ENCODE measurements at regions not wholly inside any gene's neighbourhood (a gene's known extent, or its start where the extent isn't known, plus 50 kb on each side); places are given as distances from the start of the nearest gene placed in this dataset.

DNA sequence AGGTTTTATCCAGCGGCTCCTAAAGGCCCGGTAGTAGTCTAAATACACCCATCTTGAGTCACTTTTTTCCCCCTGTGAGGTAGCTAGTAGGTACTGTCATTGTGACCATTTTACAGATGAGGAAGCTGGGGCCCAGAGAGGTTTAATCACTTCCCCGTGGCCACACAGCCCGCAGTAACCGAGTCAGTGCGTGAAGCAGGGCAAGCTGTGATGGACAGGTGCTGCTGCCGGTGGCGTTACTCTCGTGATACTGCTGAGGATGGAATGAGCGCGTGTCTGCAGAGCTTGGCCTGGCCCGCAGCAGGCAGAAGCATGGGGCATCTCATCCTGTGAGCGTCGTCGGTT, 226.3 kb upstream of the CIBAR2 start:
- H3K27ac ChIP-seq (ENCODE audit: low read length) = no peak overlapping the region
- no peaks in the 10 kb centered on the region for H3K9me3 ChIP-seq (ENCODE audit: control insufficient read depth, low read depth, low read length)
- no peaks in the 10 kb centered on the region for H3K36me3 ChIP-seq (ENCODE audit: control insufficient read depth, insufficient read depth, low read length)
- WGBS (ENCODE audit: insufficient coverage, low lambda C conversion rate) = no CpG with 5 or more reads among the region's 15 CpGs
- H3K4me1 ChIP-seq (ENCODE audit: control insufficient read depth, insufficient read depth, low read length) = peaks cover 34% of the 10 kb centered on the region
- no peaks in the 10 kb centered on the region for H3K27me3 ChIP-seq (ENCODE audit: control insufficient read depth, insufficient read depth, low read length)
- H3K4me3 ChIP-seq (ENCODE audit: low read length) = no peak overlapping the region
- no peak for DNase-seq

DNA sequence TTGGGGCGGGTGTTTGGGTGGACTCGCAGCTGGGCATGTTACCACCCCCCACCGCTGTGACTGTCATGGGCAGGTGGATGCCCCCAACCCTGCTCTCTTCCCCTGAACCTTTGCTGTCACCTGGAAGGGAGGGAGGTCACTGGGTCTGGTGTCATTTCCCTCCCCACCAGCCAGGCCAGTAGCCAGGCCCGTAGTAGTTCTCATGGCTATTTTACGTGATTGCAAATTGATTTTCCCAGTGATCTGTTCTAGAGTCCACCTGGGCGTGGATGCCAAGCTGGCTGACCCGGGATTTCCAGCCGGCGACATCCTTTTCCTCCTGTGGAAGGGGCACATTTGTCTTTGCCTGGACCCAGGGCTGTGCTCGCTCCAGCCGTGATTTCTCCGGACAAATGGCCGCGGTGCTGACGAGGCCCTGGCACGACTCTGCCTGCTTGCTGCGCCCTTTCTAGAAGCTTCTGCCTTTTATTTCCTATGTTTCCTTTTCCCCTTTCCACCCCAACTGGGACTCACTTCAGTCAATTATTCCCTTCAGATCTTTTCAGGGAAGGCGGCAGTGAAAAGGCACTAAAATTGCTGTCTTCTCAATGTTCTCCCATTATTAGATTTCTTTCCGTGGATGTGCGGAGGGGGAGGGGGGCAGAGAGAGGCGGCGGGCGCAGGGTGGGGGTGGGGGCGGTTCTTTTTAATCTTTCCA, 226.9 kb upstream of the CIBAR2 start:
- Histone ChIP-seq H3K9me3 (ENCODE audit: control insufficient read depth, low read depth, low read length) (no peaks in the 10 kb centered on the region), H3K36me3 (ENCODE audit: control insufficient read depth, insufficient read depth, low read length) (no peaks in the 10 kb centered on the region), H3K27me3 (ENCODE audit: control insufficient read depth, insufficient read depth, low read length) (no peaks in the 10 kb centered on the region), H3K4me3 (ENCODE audit: low read length) (no peak overlapping the region), H3K4me1 (ENCODE audit: control insufficient read depth, insufficient read depth, low read length) (peaks cover 28% of the 10 kb centered on the region), H3K27ac (ENCODE audit: low read length) (no peak overlapping the region)
- WGBS (ENCODE audit: insufficient coverage, low lambda C conversion rate) = no CpG with 5 or more reads among the region's 24 CpGs
- no peak for DNase-seq

GRCh38 chr16:85341972-85342695, 229.9 kb upstream of the CIBAR2 start:
- Histone ChIP-seq H3K4me1 (ENCODE audit: control insufficient read depth, insufficient read depth, low read length) (no peaks in the 10 kb centered on the region), H3K9me3 (ENCODE audit: control insufficient read depth, low read depth, low read length) (peaks cover 4% of the 10 kb centered on the region), H3K27ac (ENCODE audit: low read length) (no peak overlapping the region), H3K4me3 (ENCODE audit: low read length) (no peak overlapping the region), H3K36me3 (ENCODE audit: control insufficient read depth, insufficient read depth, low read length) (no peaks in the 10 kb centered on the region), H3K27me3 (ENCODE audit: control insufficient read depth, insufficient read depth, low read length) (no peaks in the 10 kb centered on the region)
- WGBS (ENCODE audit: insufficient coverage, low lambda C conversion rate) = 100% methylated on average over 2 of the region's 19 CpGs
- DNase-seq = no peak

DNA sequence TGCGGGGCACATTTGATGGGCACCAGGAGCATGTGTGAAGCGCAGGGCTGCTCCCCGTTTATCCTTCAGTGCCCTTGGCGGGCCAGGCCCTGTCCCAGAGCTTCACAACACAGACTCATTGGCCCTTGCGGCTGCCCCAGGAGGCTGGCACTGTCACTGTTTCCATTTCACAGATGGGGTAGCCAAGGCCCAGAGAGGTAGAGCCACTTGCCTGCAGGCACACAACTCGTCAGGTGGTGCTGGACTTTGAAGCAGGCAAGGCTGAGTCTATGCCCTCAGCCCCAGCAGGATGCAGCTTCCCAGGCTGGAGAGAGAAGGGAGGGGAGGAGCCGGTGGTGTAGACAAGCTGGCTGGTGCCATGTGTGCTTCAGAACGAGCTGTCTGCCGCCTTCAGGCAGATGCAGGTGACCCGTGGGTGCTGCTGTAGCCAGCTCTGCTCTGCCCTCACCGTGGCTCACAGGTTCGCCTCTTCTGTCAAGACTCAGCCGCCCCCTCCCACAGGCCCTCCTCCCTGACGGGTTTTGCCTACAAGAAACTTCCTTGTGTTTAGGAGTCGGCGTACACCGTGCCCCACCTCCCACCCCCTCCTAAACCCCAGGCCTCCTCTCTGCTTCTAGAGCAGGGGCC, 232.3 kb upstream of the CIBAR2 start:
- Histone ChIP-seq H3K4me3 (ENCODE audit: low read length) (no peak overlapping the region), H3K36me3 (ENCODE audit: control insufficient read depth, insufficient read depth, low read length) (no peaks in the 10 kb centered on the region), H3K27me3 (ENCODE audit: control insufficient read depth, insufficient read depth, low read length) (no peaks in the 10 kb centered on the region), H3K27ac (ENCODE audit: low read length) (no peak overlapping the region), H3K9me3 (ENCODE audit: control insufficient read depth, low read depth, low read length) (peaks cover 4% of the 10 kb centered on the region), H3K4me1 (ENCODE audit: control insufficient read depth, insufficient read depth, low read length) (peaks cover 11% of the 10 kb centered on the region)
- WGBS (ENCODE audit: insufficient coverage, low lambda C conversion rate) = no CpG with 5 or more reads among the region's 17 CpGs
- DNase-seq = no peak

- 90% methylated on average over 2 of the region's 7 CpGs for WGBS (ENCODE audit: insufficient coverage, low lambda C conversion rate)
- DNase-seq = no peak
- H3K27ac ChIP-seq (ENCODE audit: low read length) = no peak overlapping the region
Measured at GRCh38 chr16:85345129-85345639, 232.9 kb upstream of the CIBAR2 start.

GRCh38 chr16:85346404-85347212, 234.3 kb upstream of the CIBAR2 start:
- H3K27ac ChIP-seq (ENCODE audit: low read length) = no peak overlapping the region
- WGBS (ENCODE audit: insufficient coverage, low lambda C conversion rate) = 97% methylated on average over 6 of the region's 12 CpGs
- H3K4me1 ChIP-seq (ENCODE audit: control insufficient read depth, insufficient read depth, low read length) = peaks cover 11% of the 10 kb centered on the region

More at GRCh38 chr16:85345129-85345639, 232.9 kb upstream of the CIBAR2 start:
- Histone ChIP-seq H3K36me3 (ENCODE audit: control insufficient read depth, insufficient read depth, low read length) (no peaks in the 10 kb centered on the region), H3K4me3 (ENCODE audit: low read length) (no peak overlapping the region), H3K4me1 (ENCODE audit: control insufficient read depth, insufficient read depth, low read length) (peaks cover 11% of the 10 kb centered on the region), H3K9me3 (ENCODE audit: control insufficient read depth, low read depth, low read length) (peaks cover 4% of the 10 kb centered on the region), H3K27me3 (ENCODE audit: control insufficient read depth, insufficient read depth, low read length) (no peaks in the 10 kb centered on the region)

GRCh38 chr16:85347213-85347591, 234.9 kb upstream of the CIBAR2 start:
- H3K27me3 ChIP-seq (ENCODE audit: control insufficient read depth, insufficient read depth, low read length) = no peaks in the 10 kb centered on the region
- no peak overlapping the region for H3K27ac ChIP-seq (ENCODE audit: low read length)
- H3K4me1 ChIP-seq (ENCODE audit: control insufficient read depth, insufficient read depth, low read length) = peaks cover 11% of the 10 kb centered on the region
- no peak overlapping the region for H3K4me3 ChIP-seq (ENCODE audit: low read length)
- peaks cover 4% of the 10 kb centered on the region for H3K9me3 ChIP-seq (ENCODE audit: control insufficient read depth, low read depth, low read length)
- WGBS (ENCODE audit: insufficient coverage, low lambda C conversion rate) = no CpG with 5 or more reads among the region's 11 CpGs
- H3K36me3 ChIP-seq (ENCODE audit: control insufficient read depth, insufficient read depth, low read length) = no peaks in the 10 kb centered on the region
- no peak for DNase-seq

More at GRCh38 chr16:85346404-85347212, 234.3 kb upstream of the CIBAR2 start:
- Histone ChIP-seq H3K36me3 (ENCODE audit: control insufficient read depth, insufficient read depth, low read length) (no peaks in the 10 kb centered on the region), H3K4me3 (ENCODE audit: low read length) (no peak overlapping the region), H3K9me3 (ENCODE audit: control insufficient read depth, low read depth, low read length) (peaks cover 4% of the 10 kb centered on the region), H3K27me3 (ENCODE audit: control insufficient read depth, insufficient read depth, low read length) (no peaks in the 10 kb centered on the region)
- DNase-seq = no peak

DNA sequence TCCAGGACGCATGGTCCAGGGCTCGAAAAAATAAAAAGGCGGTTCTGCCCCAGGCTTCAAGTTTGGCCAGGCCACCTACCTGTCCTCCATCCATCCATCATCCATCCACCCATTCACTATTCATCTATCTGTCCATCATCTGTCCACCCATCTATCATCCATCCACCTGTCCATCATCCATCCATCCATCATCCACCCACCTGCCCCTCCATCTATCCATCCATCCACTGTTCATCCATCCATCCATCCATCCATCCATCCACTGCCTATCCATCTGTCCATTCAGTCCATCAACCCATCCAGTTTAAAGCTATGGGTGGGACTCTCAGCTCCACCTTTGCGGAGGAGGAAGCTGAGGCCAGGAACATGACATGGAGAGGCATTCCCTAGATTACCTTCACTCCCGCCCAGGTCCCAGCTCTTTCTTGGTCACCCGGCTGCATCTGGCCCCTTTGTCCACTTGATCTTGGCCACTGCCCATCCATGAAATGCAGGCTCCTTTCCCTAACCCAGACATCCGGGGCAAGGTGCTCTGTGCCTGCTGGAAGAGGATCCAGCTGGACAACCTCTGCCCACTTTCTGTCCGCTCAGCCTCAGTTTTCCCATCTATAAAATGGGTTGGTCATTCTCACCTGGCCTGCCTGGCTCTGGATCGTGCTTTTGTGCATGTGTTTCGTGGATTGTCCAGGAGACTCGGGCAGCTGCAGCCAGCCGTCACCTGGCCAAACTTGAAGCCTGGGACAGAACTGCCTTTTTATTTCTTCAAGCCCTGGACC, 236.0 kb upstream of the CIBAR2 start:
- H3K27me3 ChIP-seq (ENCODE audit: control insufficient read depth, insufficient read depth, low read length) = no peaks in the 10 kb centered on the region
- H3K36me3 ChIP-seq (ENCODE audit: control insufficient read depth, insufficient read depth, low read length) = no peaks in the 10 kb centered on the region
- no peak overlapping the region for H3K27ac ChIP-seq (ENCODE audit: low read length)
- DNase-seq = no peak
- WGBS (ENCODE audit: insufficient coverage, low lambda C conversion rate) = no CpG with 5 or more reads among the region's 12 CpGs
- no peak overlapping the region for H3K4me3 ChIP-seq (ENCODE audit: low read length)
- peaks cover 11% of the 10 kb centered on the region for H3K4me1 ChIP-seq (ENCODE audit: control insufficient read depth, insufficient read depth, low read length)
- peaks cover 4% of the 10 kb centered on the region for H3K9me3 ChIP-seq (ENCODE audit: control insufficient read depth, low read depth, low read length)

- H3K27me3 ChIP-seq (ENCODE audit: control insufficient read depth, insufficient read depth, low read length) = no peaks in the 10 kb centered on the region
- WGBS (ENCODE audit: insufficient coverage, low lambda C conversion rate) = 17% methylated on average over 1 of the region's 21 CpGs
- no peak overlapping the region for H3K27ac ChIP-seq (ENCODE audit: low read length)
- peaks cover 13% of the 10 kb centered on the region for H3K4me1 ChIP-seq (ENCODE audit: control insufficient read depth, insufficient read depth, low read length)
- no peak overlapping the region for H3K4me3 ChIP-seq (ENCODE audit: low read length)
- H3K9me3 ChIP-seq (ENCODE audit: control insufficient read depth, low read depth, low read length) = peaks cover 4% of the 10 kb centered on the region
- H3K36me3 ChIP-seq (ENCODE audit: control insufficient read depth, insufficient read depth, low read length) = no peaks in the 10 kb centered on the region
- no peak for DNase-seq
Measured at GRCh38 chr16:85348911-85349334, 236.7 kb upstream of the CIBAR2 start.
